ENCODE measurements at regions not wholly inside any gene's neighbourhood (a gene's known extent, or its start where the extent isn't known, plus 50 kb on each side); places are given as distances from the start of the nearest gene placed in this dataset.

DNA sequence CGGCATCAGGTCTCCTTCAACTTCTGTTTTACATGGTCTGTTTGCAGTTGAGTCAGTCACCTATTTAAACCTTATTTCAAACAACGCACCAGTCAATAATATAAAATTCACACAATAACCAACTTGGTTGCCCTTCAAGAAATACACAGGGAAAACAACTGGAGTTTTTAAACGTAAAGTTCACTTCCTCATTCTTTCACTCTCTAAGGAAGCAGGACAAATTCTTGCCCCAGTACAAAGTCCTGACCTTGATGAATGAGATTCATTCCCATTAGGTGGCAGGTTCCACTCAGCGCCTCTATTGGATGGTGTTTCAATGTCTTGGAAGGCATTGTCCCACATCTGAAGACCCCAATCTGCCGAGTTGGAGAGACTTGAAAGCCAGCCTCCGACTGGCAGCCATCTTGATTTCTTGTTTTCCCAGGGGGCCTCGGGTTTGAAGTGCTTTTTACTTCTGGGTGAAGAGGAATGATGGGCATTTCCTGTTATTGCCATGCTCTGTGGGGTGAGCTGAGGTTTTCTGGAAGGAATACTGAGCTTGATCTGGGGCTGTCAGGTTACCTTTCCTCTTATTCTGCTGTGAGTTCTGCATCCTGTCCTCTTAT, 105.0 kb downstream of the ACER2 start:
- intact Hi-C loops (cut with micrococcal nuclease), result no loop called here
- no peak overlapping the region for H3K27ac ChIP-seq (ENCODE audit: low read depth in 1 of 2, low read length in 2 of 2)
- no peaks in the 10 kb centered on the region for H3K4me1 ChIP-seq (ENCODE audit: control insufficient read depth in 1 of 2, insufficient read depth in 2 of 2, low read length in 2 of 2)
- no peak overlapping the region for H3K27ac Mint-ChIP-seq
- no peaks in the 10 kb centered on the region for H4K20me1 ChIP-seq (ENCODE audit: insufficient read depth, low read length)
- H3K36me3 Mint-ChIP-seq, result no peaks in the 10 kb centered on the region
- TF ChIP-seq, protein P1, sequence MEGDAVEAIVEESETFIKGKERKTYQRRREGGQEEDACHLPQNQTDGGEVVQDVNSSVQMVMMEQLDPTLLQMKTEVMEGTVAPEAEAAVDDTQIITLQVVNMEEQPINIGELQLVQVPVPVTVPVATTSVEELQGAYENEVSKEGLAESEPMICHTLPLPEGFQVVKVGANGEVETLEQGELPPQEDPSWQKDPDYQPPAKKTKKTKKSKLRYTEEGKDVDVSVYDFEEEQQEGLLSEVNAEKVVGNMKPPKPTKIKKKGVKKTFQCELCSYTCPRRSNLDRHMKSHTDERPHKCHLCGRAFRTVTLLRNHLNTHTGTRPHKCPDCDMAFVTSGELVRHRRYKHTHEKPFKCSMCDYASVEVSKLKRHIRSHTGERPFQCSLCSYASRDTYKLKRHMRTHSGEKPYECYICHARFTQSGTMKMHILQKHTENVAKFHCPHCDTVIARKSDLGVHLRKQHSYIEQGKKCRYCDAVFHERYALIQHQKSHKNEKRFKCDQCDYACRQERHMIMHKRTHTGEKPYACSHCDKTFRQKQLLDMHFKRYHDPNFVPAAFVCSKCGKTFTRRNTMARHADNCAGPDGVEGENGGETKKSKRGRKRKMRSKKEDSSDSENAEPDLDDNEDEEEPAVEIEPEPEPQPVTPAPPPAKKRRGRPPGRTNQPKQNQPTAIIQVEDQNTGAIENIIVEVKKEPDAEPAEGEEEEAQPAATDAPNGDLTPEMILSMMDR (IDR thresholded peaks at IDR 0.05), result no peak
- H3K79me2 ChIP-seq (ENCODE audit: insufficient read depth, low read length), result no peaks in the 10 kb centered on the region
- no peak overlapping the region for H3K4me2 ChIP-seq (replicated peaks; ENCODE audit: extremely low read depth, low read length, poor library complexity, severe bottlenecking)
- H3K9ac ChIP-seq (ENCODE audit: insufficient read depth, low read length, poor library complexity, severe bottlenecking), result no peak overlapping the region
- H3K4me1 Mint-ChIP-seq, result peaks cover 4% of the 10 kb centered on the region
- H2AFZ ChIP-seq (ENCODE audit: insufficient read depth, low read depth, low read length, poor library complexity, severe bottlenecking), result no peak overlapping the region
- no peak for DNase-seq
- H3K36me3 ChIP-seq (replicated peaks in 1 of 2; ENCODE audit: control insufficient read depth in 1 of 2, insufficient read depth in 2 of 2, low read length in 2 of 2), result no peaks in the 10 kb centered on the region
- no peaks in the 10 kb centered on the region for H3K9me3 Mint-ChIP-seq
- H3K27me3 ChIP-seq (ENCODE audit: control insufficient read depth in 2 of 2, insufficient read depth in 2 of 2, low read length in 2 of 2), result no peaks in the 10 kb centered on the region
- H3K4me3 ChIP-seq (replicated peaks in 1 of 3; ENCODE audit: low read depth in 2 of 3, low read length in 3 of 3), result no peak overlapping the region
- no peaks in the 10 kb centered on the region for H3K9me3 ChIP-seq (replicated peaks in 1 of 2; ENCODE audit: control insufficient read depth in 1 of 2, insufficient read depth in 1 of 2, low read length in 2 of 2)
- peaks cover 1 to 2% (median 1%) of the 10 kb centered on the region in 3 donors for H3K27me3 Mint-ChIP-seq (ENCODE audit: low read depth in 3 of 3)
- H3K4me3 Mint-ChIP-seq, result no peak overlapping the region
- WGBS (ENCODE audit: insufficient coverage), result 73% methylated on average over 5 of the region's 7 CpGs

DNA sequence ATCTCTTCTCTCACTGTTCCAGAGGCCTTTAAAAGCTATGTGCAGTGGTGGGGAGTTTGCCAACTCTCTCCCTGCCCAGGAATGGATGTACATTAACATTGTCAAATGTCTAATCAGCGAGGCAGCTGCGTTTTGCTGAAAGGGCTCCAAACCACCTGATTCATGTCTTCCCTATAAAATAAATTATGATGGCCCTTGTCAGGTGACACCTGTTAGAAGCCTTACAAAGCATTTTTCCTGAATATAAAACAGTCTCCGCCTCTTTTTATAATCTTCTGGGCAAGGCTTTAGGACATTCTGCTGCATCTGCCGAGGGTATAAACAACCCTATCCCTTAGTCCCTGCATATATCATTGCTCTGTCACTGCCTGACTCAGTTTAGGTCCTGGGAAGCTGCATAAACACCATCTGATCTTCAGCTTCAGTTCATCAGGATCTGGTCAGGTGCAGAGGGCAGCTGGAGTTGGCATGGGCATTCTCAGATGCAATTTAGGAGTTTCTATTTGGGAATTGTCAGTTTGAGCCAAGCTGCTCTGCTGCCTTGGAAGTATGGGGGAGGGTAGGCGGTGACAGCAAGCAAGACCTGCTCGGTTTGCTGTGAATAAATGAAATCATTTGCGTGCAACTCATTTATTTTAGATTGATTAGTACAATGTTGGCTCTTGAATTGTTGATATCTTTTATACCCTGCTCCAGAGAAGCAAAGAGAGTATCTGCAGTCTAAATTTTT, 103.5 kb downstream of the ACER2 start:
- Histone ChIP-seq H3K27me3 (ENCODE audit: control insufficient read depth in 2 of 2, insufficient read depth in 2 of 2, low read length in 2 of 2) (no peaks in the 10 kb centered on the region), H3K4me1 (ENCODE audit: control insufficient read depth in 1 of 2, insufficient read depth in 2 of 2, low read length in 2 of 2) (no peaks in the 10 kb centered on the region), H3K27ac (ENCODE audit: low read depth in 1 of 2, low read length in 2 of 2) (no peak overlapping the region), H4K20me1 (ENCODE audit: insufficient read depth, low read length) (no peaks in the 10 kb centered on the region), H3K36me3 (replicated peaks in 1 of 2; ENCODE audit: control insufficient read depth in 1 of 2, insufficient read depth in 2 of 2, low read length in 2 of 2) (no peaks in the 10 kb centered on the region), H3K4me3 (replicated peaks in 1 of 3; ENCODE audit: low read depth in 2 of 3, low read length in 3 of 3) (no peak overlapping the region), H3K79me2 (ENCODE audit: insufficient read depth, low read length) (no peaks in the 10 kb centered on the region), H3K9me3 (replicated peaks in 1 of 2; ENCODE audit: control insufficient read depth in 1 of 2, insufficient read depth in 1 of 2, low read length in 2 of 2) (no peaks in the 10 kb centered on the region), H2AFZ (ENCODE audit: insufficient read depth, low read depth, low read length, poor library complexity, severe bottlenecking) (no peak overlapping the region), H3K4me2 (replicated peaks; ENCODE audit: extremely low read depth, low read length, poor library complexity, severe bottlenecking) (no peak overlapping the region), H3K9ac (ENCODE audit: insufficient read depth, low read length, poor library complexity, severe bottlenecking) (no peak overlapping the region)
- Mint-ChIP-seq H3K27ac (no peak overlapping the region), H3K9me3 (no peaks in the 10 kb centered on the region), H3K36me3 (no peaks in the 10 kb centered on the region), H3K4me3 (no peak overlapping the region), H3K4me1 (peaks cover 4% of the 10 kb centered on the region), H3K27me3 (ENCODE audit: low read depth in 3 of 3) (peaks cover 0 to 2% (median 1%) of the 10 kb centered on the region in 3 donors)
- intact Hi-C loops (cut with micrococcal nuclease), result no loop called here
- WGBS (ENCODE audit: insufficient coverage), result 74% methylated on average over 4 of the region's 7 CpGs
- no peak for DNase-seq
- TF ChIP-seq, protein P1 (IDR thresholded peaks at IDR 0.05), result no peak

All from CD14-positive monocyte (primary cell).